Pons (tissue), 1 donor: ENCODE measurements at regions not wholly inside any gene's neighbourhood (a gene's known extent, or its start where the extent isn't known, plus 50 kb on each side); places are given as distances from the start of the nearest gene placed in this dataset.

Experiments used
- DNase-seq: peaks from one replicate; pipeline ENCODE4 v3.0.0-alpha.2; 2016; ENCODE audit warnings: low spot score

DNA sequence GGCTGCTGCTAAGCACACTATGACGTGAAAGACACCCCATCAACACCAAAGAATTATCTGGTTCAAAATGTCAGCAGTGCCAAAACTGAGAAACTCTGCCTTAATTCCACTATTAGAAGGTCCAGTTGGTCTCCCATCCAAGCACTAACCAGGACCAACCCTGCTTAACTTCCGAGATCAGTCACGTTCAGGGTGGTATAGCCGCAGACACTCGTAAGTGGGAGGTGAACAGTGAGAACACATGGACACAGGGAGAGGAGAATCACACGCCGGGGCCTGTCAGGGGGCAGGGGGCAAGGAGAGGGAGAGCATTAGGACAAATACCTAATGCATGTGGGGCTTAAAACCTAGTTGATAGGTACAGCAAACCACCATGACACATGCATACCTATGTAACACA lies 83.4 kb downstream of the C13orf42 start:
- DNase-seq, result no peak

DNA sequence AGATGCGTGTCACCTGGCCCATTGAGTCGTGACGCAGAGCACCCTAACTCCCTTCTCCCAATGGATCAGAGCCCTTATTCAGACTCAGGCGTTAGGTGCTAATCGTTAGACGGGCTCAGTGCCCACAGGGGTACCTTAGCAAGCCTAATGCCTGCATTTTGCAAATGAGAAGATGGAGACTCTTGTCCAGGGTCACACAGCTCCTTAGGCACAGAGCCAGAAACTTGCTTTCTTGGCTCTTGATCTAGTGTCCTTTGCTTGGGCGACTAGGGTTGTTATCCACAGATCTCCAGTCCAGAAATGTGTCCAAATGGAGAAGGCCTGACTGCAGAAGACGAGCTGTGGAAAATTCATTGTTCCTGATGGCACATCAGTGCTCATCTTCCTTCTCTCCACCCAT lies 85.1 kb downstream of the C13orf42 start:
- no peak for DNase-seq

DNA sequence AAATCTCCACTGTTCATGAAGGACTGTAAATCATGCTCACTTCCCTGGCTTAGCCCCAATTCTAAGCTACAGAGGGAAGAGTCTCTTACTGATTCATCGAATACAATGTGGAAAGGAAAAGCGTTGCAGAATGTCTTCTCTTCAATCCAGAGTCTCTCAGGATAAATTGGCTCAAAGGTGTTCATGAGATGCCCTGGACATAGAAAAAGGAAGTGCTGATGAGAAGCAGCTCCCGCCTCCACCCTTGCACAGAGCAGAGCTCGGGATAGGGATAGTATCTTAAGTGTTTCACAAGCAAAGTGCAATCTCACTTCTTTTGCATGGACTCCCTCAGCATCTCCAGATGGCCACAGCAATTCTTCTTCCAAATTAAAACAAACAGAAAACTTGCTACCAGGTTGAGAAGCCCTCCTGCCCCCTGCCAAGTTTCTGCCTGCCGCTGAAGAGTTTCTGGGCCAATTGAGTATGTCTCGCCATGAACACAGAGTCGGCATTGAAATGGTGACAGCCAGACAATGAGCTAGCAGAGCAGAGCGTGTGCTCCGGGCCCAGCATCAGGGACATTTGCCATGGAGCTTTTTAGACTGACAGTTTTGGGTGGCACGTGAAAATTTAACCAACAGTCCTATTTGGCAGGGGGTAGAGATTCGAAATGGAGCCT lies 85.7 kb downstream of the C13orf42 start:
- peak; percentile 4 for DNase-seq

DNA sequence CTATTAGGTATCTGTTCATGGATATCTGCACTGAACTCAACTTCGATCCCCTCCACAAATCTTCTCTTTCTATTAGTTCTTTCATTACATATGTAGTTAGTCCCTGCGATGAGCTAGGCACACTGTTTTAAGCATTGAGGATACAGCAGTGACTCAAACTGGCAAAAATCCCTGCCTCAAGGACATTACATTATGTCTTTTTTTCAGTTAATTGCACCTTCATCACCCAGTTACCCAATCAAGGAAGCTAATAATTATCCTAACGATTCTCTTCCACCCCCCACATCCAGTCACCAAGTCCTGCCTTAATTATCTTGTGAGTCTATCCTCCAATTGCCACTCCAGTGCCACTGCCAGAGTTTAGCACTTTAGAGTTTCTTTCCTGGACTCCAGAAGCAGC lies 89.3 kb downstream of the C13orf42 start:
- DNase-seq, result no peak

DNA sequence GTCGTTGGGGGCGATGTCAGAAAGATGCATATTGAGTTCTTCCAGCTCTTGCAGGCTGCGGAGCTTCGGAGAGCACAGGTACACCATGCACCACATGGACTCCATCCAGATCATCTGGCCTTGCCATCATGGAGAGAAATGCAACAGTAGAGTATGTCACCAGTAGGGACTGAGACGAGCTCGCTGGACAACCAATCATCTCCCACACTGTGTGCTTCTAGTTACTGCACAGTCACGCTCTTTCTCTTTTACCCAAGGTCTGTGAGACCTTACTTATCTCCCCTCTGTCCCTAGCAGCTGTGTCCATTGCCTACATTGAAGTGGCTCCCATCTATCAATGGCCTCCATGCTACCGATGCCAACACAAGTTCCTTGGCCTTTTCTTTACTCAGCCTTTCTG lies 90.5 kb downstream of the C13orf42 start:
- DNase-seq, result no peak

DNA sequence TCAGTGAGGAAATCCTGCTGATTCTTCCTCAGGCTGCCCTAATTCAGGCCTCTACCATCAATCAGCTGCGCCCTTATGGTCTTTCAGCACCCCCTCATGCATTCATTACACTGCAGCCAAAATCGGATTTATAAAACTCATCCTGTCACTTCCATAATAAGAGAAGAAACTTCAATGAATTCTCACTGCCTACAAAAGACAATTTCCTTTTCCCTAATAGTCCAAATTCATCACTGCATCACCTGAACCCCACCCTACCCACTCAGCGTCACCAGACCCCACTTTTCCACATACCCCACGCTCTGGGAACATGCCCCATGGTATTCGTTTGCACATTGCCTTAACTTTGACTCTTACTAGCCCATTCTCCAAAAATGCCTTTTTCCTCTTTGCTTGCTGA lies 92.0 kb downstream of the C13orf42 start:
- DNase-seq, result no peak

DNA sequence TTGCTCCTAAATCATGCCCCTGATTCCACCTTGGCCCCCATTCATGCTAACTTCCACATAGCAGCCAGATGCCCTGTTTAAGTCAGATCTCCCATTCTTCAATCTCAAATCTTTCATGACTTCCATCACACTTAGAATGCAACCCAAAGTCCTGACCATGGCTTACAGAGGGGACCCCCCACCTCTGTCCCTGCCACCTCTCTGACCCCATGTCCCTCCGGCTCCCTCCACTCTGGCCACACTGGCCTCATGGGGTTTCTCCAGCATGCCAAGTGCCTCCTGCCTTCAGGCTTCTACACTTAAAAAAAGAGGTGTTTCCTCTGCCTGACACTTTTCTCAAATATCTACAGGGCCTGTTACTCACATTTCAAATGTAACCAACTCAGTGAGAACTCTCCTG lies 93.6 kb downstream of the C13orf42 start:
- DNase-seq, result no peak

DNA sequence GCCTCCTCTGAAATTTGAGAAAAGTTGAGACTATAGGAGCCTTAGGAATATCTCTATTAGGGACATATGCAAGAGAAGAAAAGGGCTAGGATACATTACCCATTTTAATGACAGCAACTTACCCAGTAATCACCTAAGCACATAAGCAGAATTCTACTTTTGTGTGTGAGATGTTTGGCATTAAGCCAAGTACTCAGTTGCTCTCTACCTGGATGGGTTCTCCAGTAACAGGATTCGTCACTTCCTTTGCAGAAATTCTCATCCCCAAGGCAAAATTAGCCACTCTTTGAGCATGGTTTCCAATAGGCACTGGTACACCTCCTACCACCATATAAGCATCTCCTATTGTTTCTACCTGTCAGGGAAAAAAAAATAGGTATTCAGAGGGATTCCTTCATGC lies 95.1 kb downstream of the C13orf42 start:
- no peak for DNase-seq

DNA sequence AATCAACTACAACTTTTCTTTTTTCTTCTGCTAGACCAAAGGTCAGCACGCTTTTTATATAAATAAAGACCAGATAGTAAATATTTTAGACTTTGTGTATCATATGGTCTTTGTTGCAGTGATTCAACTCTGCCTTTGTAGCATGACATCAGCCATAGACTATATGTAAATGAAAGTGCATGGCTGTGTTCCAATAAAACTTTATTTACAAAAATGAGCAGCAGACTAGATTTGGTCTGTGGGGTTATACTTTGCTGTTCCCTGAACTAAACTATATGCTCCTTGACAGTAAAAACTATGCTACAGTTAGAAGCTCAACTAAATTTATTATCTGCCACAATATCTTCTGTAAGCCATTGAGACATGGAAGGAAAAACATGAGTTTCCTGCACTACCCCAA lies 100.0 kb downstream of the RNASEH2B start:
- no peak for DNase-seq

DNA sequence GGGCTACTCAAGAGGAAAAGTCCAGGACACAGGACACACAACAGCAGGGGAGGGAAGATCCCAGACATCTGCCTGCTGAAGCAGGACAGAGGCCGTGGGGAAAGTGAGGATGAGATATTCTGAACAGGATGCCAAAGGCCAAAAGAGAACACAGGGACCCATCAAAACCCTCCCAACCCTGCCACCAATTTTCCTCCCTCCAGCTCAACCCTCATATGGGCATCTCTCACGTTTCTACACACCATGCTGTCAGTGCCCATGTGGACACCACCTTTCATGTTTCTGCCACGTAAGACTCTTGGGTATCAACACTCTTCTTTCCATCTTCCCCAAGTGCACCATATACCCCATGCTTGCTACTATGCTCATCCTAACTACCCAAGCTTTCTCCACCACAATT lies 97.6 kb downstream of the RNASEH2B start:
- DNase-seq, result no peak

DNA sequence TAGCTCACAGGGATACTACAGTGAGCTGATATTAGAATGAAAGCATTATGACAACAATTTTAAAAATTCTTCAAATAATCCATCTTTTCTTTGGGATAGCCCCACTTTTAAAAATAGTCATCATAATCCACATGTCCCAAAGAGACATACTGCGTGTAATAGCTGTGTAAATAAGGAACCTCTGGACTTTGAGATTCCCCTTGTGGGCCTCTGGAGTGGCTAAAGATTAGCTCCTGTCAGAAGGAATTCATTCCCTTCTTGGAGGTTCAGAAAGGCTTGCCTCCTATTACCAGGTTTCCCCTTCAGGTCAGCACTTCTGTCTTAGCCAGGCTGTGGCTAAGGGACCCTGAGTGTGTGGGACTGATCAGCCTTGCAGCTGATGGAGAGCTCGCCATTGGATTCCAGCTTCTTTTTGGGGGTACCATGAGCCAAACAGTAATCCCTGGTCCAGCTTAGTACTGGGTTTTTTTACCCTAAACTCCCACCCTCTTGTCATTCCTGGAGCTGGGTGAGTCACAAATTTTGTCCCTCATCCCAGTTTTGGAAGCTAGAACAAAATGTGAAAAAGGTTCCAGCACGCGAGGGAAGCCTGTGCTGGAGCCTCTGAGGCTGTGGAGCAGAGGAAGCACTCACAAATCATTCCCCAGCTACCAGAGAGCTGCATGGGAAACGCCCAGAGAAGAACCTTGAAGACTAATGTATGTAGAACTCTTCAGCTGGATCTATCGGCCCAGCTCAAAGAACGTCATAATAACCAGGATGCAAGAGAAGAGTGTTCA lies 96.7 kb downstream of the RNASEH2B start:
- DNase-seq, result no peak
